GM19324 (cell line): ENCODE measurements at regions not wholly inside any gene's neighbourhood (a gene's known extent, or its start where the extent isn't known, plus 50 kb on each side); places are given as distances from the start of the nearest gene placed in this dataset.

ENCODE experiments used
- ATAC-seq: cut with Tn5 transposase; IDR thresholded peaks from one replicate; pipeline ENCODE4 v1.9.1; 2021; ENCODE audit warnings: mild to moderate bottlenecking, moderate library complexity; ENCODE audit not compliant: unreplicated experiment, low FRiP score

GRCh38 chr4:182093431-182093831 lies 149.8 kb upstream of the TENM3 start:
- ATAC-seq: no peak

DNA sequence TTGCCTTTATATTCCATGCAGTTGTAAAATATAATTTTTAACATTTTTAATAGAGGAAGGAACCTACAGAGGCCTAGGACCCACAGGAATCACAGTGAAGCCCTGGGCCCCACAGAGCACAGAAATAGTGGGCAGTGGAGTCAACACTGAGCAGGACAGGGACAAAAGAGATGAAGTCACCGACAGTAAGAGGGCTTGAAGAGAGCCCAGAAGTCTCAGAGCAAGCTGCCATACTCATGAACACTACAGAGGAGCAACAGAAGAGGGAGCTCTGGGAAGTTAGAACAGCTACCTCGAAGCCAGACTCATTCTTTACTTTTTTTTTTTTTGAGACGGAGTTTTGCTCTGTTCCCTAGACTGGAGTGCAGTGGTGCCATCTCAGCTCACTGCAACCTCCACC lies 149.3 kb upstream of the TENM3 start:
- ATAC-seq: no peak

- no peak for ATAC-seq
Observed at GRCh38 chr4:182101618-182102017, 141.6 kb upstream of the TENM3 start.

DNA sequence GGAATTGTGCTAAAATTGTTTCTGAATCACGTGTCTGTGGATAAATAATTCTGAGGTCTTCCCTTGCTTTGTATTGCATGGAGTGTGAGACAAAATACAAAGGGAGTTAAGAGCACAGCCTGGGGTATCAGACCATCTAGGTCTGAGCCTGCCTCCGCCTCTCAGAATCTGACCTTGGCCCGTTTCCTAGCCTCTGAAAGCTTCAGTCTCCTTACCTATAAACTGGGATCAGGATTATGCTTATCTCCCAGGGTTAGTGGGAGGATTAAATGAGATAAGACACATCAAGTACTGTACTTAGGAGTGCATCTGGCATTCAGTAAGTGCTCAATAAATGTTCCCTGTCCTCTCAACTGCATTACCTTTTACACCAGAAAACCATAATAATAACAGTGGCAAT lies 140.6 kb upstream of the TENM3 start:
- ATAC-seq: no peak

DNA sequence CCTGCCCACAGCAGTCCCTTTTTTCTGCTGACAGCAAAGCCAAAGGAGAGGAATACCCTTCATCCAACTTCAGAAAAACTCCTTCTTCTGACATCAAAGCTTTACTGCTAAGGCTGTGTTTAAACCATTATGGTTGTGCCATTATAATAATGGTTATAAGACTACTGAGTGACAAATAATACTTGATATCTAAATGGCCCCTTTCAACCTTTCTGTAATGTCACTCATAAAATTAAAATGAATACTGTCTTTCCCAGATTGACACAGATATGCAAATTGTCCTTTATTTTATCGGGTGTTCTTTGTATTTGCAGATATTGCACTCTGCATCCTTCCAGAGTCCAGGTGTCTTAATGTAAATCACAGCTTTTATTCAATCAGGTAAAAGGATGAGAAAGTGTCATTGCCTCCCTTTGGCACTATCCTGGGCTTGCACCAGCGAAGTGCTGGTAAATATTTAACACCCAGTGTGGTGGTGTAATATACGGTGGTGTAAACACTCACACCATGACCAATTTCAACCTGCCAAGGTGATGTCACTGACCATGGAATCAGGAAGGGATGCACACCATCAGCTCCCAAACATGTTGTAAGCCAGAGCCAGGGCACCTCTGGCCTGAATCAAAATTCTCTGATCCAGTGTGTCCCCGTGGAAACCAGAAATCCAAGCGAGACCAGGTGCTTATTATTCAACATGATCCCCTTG lies 139.4 kb upstream of the TENM3 start:
- no peak for ATAC-seq

DNA sequence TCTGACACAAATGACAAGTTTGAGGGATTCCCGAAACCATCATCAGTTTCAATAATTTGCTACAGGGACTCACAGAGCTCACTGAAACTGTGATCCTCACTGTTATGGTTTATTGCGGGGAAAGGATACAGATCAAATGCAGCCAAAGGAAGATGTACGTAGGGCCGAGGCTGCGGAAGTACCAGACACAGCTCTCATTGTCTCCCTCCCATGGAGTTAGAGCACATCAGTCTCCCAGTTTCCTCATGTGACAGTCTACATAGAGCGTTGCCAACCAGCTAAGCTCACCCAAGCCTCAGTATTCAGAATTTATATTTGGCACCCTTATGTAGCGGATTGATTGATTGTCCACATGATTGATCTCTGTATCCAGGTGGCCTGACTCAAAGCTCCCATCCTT lies 137.8 kb upstream of the TENM3 start:
- ATAC-seq: no peak

DNA sequence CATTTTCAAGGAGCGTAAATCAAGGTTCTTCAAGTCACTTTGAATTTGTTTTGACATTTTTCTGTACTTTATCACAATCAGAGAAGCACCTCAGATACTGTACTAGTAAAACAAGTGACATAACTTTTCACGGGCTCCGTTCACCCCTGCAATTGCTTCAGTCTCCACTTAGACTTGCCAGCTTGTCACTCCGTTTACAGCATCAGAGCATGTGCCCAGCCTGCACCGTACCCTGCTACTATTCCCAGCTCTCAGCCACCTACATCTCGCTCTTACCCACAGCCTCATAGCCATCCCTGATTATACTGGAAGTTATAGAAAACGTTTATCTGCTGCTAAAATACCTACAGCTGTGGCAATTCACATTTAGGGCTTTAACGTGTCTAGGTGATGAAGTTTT lies 135.3 kb upstream of the TENM3 start:
- no peak for ATAC-seq

DNA sequence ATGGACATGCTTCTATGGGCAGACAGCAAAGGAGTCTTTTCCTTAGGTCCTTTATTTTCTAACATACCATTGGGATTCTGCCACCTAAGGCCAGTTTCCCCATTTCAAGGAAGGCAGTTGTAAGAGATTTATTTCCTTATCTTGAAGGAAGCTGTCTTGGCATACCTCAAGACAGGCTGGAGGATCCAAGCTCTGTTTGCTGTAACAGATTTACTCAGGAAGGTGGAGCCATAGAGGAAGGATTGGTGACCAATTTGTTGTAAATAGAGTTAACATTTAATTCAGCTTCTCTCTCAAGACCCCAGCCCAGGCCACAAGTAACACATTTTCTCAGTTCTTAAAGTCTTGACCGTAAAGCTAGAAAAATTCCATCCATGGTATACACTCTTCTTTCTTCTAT lies 131.6 kb upstream of the TENM3 start:
- ATAC-seq: no peak

DNA sequence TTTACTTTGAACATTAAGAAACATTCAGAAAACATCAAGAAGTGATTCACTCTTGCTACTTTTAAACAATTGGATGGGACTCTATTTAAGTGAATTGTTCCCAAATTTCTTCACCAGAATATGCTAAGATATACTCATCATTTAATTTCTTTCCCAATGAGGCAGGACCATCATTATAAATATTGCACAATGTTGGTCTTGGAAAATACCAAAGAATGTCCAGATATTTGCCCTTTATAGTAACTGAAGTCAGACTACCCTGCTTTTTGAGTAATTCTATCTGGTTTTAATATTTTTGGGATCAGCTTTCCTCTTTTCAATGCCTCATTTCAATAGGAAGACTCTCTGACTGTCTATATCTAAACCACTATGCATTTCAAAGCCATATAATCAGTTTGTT lies 129.4 kb upstream of the TENM3 start:
- ATAC-seq: no peak

GRCh38 chr4:182124359-182124758 lies 118.8 kb upstream of the TENM3 start:
- ATAC-seq: no peak

GRCh38 chr4:182126096-182126495 lies 117.1 kb upstream of the TENM3 start:
- no peak for ATAC-seq

DNA sequence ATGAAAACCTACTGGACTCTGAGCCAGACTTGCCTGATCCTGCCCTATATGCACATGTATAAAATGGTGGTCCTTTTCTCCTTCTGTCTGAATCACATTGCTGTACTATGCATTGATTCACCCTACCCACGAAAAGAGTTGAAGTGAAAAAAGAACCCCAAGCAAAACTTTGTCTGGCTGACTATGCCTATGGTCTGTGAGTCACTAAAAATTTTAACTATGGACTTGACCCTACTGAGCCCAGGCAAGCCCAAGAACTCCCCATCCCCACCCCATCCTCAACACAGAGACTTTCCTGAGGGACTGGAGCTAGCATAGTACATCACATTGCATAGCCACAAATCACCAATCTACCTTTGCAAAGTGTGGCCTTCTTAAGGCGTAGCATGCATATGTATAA lies 116.6 kb upstream of the TENM3 start:
- ATAC-seq: no peak

DNA sequence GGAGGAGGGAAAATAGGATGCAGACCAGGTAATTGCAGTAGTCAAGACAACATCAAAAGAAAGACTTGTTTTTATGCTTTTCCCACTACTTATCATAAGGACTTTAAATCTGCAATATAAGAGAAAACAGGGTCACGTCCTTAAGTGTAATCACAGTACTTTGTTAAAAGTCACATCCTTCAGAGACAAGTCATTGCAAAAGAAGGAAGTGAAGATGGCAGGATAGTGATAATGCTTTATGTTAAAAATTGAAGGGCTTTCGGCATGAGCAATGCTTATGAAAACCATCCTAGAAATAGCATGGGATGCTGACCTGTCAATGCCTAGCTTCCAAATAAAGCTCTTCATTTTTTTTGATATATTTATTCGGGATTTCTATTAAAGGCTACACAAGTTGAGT lies 110.2 kb upstream of the TENM3 start:
- ATAC-seq: no peak

DNA sequence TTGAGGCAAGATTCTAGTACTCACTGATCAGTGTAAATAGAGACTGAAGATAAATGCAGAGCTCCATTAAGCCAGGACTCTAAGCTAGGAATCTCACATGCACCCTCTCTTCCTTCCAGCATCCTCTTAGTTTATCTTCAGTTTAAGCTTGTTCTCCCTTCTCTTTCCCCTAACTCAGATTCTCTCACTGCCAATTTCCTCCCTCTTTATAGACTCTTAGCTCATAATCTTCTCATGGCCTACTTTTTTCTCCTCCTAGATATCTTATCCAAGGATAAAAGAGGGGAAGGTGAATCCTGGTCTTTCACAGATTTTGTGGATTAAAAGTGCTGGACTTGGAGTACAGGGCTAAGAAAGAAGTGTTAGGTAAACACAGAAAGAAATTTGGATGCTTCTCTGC lies 108.9 kb upstream of the TENM3 start:
- ATAC-seq: no peak

DNA sequence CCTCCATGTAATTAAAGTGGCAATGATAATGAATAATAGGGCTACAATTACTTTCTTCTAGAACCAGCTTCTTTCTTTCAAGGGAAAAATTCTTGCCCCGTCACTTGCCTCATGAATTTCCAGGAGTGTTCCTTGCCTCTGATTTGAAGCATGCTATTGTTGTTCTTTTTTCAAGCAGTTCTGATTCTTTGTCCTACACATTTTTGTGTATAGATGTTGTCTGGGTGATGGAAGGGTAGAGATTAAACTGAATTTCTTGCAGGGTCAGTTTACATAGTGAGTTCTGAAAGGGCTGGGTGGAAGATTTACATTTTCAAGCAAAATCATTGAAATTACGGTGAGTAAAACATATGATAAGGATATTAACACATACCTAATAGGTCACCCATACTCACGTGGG lies 107.0 kb upstream of the TENM3 start:
- no peak for ATAC-seq

- no peak for ATAC-seq
Observed at GRCh38 chr4:182137343-182137742, 105.9 kb upstream of the TENM3 start.

DNA sequence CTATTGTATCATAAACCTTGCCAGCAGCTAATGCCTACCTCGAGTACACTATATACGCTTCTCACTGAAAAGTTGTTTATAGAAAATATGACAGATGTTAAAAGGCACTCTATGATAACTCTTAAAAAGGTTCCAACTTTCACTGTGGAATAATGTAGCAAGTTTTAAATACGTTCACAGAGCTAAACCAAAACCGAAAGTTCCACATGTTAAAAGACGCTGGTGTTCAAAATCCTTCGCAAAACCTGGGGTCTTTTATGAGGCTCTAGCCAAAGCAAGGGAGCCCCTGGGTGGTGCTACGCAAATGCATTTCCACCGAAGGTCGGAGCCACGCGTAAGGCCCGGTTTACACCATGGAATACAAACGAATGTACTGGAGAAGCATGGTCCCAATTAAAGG lies 103.7 kb upstream of the TENM3 start:
- ATAC-seq: no peak

DNA sequence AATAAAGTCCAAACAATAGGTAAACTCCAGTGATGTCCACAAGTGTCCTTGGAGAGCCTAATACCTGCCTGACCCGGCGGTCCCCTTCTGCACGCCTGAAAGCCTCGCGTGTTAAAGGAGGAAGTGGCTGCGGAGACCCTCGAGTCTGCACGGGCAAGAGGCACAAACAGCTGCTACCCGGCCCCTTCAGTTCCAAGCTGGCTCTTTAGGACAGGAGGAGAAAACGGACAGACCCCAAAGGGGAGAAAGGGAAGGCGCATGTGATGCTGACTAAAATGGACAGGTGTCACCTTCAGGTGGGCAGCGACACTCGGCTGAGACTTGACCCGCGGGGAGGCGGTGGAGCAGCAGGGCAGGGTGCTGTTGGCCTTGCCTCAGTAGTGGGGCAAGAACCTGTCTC lies 102.7 kb upstream of the TENM3 start:
- no peak for ATAC-seq

- ATAC-seq: no peak
Observed at GRCh38 chr4:182141061-182141460, 102.1 kb upstream of the TENM3 start.

DNA sequence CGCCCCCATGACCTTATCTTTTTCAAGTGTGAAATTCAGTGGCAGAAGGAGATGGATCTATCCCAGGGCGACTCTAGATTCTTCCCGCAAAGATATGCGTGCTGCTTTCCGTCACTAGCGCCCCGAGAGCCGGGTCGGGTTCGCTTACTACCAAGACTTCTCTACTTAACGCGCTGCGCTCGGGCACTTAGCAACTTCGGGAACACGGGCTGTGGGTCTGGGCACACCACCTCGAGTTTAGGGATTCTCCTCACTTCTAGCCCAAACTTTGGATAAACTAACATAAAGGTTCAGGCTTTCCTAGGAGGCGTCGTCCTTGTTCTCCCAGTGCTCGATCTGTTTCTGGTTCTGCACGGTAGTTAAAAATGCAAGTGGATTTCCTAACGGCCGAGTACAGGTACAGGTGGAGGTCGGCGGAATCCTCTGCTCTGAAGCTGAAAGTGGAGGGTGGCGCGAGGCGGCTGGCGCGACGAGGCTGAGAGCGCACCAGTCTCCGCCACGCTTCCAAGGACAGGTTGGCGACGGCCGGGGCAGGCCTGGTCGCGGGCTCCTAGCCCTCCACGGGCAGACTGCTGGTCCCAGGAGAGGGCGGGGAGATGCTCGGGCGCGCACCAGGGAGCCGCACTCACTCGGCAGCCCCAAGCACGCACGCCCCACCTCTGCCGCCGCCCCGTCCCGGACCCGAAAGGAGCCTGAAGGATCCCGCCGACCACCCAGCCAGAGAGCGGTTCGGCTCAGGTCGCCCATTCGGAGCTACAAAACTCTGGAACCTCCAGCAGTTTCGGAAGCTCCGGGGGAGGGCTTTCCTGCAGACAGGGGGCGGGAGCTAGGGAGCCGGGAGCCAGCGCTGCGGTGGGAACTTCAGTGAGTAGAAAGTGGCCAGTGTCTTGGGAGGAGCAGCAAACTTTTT lies 100.8 kb upstream of the TENM3 start:
- no peak for ATAC-seq

- no peak for ATAC-seq
Observed at GRCh38 chr4:182143086-182143821, 99.9 kb upstream of the TENM3 start.
